Peyer's patch (tissue), 4 donors: ENCODE measurements at regions not wholly inside any gene's neighbourhood (a gene's known extent, or its start where the extent isn't known, plus 50 kb on each side); places are given as distances from the start of the nearest gene placed in this dataset.

Source experiments
- POLR2A ChIP-seq, 2 donors: fragments of 450-650 bp; IDR thresholded peaks; one replicate each; pipeline ENCODE4 v1.5.1; 2017; ENCODE audit warnings: antibody characterized with exemption in 2 of 2, mild to moderate bottlenecking in 2 of 2, moderate library complexity in 2 of 2
- TF ChIP-seq, protein P1 (sequence below), 6 experiments: fragments of 450-650 bp in 4 of 6; fragments of 200-600 bp in 2 of 6; sonication (generic) in 1 of 6; IDR thresholded peaks; one replicate each; pipeline ENCODE4 v1.5.1; 2017 to 2019; ENCODE audit warnings: antibody characterized with exemption in 6 of 6, mild to moderate bottlenecking in 3 of 6, moderate library complexity in 1 of 6

DNA sequence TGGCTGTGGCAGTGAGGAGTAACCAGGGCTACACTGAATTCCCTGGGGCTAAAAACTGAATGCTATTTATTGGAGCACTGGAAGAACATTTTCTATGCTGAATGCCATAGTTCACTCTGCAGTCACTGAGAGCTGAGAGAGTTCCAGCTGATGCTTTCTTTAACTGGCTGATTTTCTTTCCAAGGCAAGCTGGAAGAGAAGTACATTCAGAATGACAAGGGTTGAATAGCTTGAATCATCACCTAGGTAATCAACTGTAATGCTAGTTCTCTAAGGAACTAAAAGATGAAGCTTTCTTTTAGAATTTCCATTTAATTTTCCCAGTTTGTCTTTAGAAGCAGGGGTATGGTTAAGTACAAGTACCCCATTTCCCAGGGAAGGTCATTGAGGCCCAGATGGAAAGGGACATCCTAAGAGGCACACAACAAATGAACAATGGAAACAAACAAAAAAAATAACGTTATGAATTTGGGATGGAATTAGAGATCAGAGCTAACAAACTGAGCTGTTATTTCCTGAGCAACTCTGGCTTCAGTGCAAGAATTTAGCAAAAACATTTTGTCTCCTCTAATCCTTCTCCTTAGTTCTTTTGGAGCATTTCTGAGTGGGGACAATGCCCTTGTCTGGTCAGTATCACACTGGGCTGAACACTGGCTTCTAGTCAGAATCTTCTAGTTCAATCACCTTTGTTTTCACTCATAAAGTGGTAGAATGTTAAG lies 132.8 kb upstream of the REG3A start:
- TF ChIP-seq, protein P1, sequence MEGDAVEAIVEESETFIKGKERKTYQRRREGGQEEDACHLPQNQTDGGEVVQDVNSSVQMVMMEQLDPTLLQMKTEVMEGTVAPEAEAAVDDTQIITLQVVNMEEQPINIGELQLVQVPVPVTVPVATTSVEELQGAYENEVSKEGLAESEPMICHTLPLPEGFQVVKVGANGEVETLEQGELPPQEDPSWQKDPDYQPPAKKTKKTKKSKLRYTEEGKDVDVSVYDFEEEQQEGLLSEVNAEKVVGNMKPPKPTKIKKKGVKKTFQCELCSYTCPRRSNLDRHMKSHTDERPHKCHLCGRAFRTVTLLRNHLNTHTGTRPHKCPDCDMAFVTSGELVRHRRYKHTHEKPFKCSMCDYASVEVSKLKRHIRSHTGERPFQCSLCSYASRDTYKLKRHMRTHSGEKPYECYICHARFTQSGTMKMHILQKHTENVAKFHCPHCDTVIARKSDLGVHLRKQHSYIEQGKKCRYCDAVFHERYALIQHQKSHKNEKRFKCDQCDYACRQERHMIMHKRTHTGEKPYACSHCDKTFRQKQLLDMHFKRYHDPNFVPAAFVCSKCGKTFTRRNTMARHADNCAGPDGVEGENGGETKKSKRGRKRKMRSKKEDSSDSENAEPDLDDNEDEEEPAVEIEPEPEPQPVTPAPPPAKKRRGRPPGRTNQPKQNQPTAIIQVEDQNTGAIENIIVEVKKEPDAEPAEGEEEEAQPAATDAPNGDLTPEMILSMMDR (IDR thresholded peaks at IDR 0.05) = no peak
- no peak for TF ChIP-seq POLR2A (IDR thresholded peaks at IDR 0.05)
